ENCODE measurements at regions not wholly inside any gene's neighbourhood (a gene's known extent, or its start where the extent isn't known, plus 50 kb on each side); places are given as distances from the start of the nearest gene placed in this dataset.
"Not testable (repeated sequence)": the region's sequence is repeated elsewhere in the genome, so short reads cannot be mapped to it uniquely, and the experiment has no call there.

GRCh38 chr9:78972303-78972999 lies 599.3 kb upstream of the TLE4 start:
- DNase-seq (ENCODE audit: low read depth) = no peak

GRCh38 chr9:78973907-78974306 lies 597.9 kb upstream of the TLE4 start:
- no peak for DNase-seq (ENCODE audit: low read depth)

DNA sequence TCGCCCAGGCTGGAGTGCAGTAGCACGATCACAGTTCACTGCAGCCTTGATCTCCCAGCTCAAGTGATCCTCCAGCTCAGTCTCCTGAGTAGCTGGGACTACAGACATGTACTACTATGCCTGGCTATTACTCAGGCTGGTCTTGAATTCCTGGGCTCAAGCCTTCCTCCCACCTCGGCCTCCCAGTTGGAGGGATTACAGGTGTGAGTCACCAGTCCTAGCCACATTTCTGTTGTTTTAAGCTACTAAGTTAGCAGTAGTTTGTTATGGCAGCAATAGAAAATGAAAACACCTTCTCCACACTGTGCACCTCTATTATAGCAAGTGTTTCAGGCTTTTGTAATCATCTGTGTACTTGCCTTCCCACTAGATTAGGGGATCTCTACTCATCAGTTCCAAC lies 588.9 kb upstream of the TLE4 start:
- DNase-seq (ENCODE audit: low read depth) = no peak

GRCh38 chr9:78985084-78985738 lies 586.6 kb upstream of the TLE4 start:
- no peak for DNase-seq (ENCODE audit: low read depth)

GRCh38 chr9:78986446-78986845 lies 585.3 kb upstream of the TLE4 start:
- DNase-seq (ENCODE audit: low read depth) = no peak

DNA sequence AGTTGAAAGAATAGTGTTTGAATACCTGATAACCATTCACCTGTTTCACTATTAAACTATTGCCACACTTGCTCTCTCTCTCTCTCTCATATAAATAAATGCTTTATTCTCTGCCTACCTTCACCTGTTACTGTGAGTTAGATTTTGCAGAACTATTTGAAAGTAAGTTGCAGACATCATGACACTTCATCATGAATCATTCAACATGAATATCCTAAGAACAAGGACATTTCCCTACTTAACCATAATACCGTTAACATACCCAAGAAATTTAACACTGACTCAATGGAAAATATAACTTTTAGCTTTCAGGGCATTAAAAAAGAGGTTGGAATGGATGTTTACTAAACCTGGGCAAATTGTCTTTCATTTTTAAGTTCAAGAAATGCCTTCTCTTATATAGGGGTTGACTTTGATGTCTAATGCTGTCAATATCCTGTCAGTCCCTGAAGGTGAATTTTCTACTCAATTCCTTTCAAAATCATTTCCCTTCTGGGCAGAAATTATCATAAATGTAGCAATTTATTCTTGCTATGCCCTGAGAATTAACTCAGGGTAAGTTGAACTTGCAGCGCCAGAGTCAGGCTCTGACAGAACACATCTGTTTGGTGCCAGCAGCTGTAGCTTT lies 582.6 kb upstream of the TLE4 start:
- DNase-seq (ENCODE audit: low read depth) = no peak

DNA sequence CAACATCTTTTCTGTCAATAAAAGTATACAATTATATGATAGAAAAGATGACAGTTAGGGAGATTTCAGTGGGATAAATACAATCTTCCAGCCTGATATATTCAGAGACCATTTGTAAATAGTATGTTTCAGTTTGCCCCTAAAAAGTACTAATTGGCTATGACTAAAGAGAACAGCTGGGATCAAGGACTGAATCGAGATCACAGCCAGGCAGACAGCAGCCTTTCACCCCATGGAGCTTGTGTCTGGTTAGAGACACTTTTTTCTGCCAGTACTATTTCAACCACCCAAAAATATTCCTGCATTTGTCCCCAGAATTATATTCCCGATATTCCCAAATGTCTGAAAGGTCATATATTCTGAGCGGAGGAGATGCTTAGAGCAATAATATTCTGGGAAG lies 577.3 kb upstream of the TLE4 start:
- no peak for DNase-seq (ENCODE audit: low read depth)

- DNase-seq (ENCODE audit: low read depth) = not testable (repeated sequence)
These were observed 576.8 kb upstream of the TLE4 start for GRCh38 chr9:78994974-78995373.

DNA sequence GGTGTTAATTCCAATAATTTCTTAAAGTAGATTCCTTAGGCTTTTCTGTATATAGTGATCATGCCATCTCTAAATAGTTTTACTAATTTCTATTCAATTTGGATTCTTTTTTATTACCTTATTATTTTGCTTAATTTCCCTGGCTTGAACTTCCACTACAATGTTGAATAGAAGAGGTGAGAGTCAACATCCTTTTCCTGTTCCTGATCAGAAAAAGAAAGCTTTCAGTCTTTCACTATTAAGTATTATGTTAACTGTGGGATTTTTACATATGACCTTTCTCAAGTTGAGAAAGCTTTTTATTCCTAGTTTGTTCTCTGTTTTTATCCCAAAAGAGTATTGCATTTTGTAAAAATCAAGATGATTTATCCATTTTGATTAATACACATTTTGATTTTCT lies 574.5 kb upstream of the TLE4 start:
- DNase-seq (ENCODE audit: low read depth) = no peak

DNA sequence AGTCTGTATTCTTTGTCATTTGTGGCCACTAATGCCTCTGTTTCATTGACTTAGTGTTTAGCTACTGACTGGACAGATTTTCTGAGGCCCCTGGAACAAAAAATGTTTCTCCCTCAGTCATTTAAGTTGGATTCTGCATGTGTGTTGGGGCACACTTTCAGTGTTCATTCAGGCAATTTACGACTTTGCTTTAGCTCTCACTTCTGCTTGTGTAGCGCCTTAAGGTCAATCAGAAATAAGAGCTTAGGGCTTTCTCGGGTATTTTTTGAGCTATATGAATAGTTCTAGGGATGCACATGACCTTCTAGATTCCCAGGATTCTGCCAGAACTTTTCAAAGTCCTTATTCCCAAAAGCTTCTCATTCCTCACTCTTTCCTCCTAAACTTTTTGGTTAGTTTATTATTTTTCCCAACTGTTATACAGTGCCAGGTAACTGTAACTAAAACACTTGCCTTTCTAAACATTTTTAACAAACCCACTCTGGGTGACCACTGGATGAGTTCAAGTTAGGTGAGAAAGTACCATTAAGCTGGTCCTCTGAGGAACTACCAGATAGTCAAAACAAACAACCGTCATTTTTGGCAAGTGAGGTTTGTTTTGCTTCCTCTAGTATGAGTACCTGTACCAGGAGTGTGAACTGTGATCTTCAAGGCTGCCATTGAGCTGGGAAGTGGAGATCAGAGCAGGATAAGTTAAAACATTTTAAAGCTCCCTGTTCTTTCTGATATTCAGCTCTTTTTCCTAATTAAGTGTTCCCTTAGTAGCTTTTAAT lies 571.3 kb upstream of the TLE4 start:
- no peak for DNase-seq (ENCODE audit: low read depth)

GRCh38 chr9:79001012-79001411 lies 570.8 kb upstream of the TLE4 start:
- no peak for DNase-seq (ENCODE audit: low read depth)

DNA sequence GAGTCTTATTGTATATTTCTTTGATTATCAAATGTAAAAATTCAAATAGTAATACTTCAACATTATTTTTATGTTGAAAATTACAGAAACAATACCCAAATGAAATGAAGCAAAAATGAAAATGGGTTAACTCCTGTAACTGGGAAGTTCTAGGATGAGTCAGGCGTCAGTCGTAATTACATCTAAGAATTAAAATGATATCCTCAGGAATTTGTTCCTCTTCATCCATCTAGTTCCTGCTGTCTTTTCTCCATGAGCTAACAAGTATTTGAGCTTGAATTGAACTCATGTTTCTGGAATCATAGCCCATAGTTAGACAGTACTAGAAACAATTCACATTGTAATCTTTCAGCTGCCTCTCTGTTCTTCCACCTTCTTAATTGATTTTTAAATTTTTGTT lies 568.3 kb upstream of the TLE4 start:
- no peak for DNase-seq (ENCODE audit: low read depth)

GRCh38 chr9:79004032-79004431 lies 567.7 kb upstream of the TLE4 start:
- no peak for DNase-seq (ENCODE audit: low read depth)

GRCh38 chr9:79006546-79006945 lies 565.2 kb upstream of the TLE4 start:
- no peak for DNase-seq (ENCODE audit: low read depth)

DNA sequence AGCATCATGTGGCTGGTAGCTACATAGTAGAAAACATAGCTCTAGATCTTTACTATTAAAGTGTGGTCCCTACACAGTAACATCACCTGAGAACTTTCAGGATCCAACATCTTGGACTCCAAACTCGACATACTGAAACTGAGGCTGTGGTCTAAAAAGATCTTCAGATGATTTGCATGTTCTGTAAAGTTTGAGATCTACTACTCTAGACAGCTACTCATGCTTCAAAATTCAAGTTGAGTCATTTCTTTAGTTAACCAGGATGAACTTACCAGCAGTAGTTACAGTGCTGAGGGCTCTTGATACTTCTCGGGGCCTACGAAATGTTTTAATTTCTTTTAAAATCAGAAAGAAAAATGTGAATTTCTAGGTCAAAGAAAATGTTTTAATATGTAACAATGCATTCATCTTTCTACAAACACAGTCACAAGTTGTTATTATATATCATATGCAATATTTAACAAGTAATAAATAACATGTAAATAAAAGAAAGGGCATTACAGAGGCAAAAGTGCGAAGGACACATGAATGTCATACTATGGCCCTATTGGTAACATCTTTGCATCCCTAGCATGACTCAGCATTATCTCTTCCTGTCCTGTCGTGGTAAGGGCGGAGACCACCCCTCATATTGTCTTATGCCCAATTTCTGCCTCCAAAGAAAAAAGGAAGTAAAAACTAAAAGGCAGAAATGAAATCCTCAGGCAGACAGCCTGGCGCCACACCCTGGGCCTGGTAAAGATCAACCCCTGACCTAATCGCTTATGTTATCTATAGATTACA lies 563.9 kb upstream of the TLE4 start:
- no peak for DNase-seq (ENCODE audit: low read depth)

DNA sequence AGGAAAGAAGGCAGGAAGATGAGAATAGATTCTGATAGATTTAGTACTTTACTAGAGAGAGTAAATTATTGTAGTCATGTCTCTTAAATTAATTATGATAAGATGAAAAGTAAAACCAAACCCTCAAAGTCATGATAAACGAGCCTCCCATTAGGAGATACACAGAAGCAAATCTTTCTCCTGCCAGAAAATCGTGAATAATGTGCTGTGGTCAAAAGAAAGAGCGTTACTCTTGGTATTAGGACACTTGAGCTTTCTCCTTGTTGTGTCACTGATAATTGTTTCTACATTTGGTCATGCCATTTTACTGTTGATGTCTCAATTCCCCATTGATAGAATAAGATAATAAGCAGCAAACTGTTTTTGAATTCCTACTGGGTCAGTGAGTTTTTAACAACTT lies 562.8 kb upstream of the TLE4 start:
- DNase-seq (ENCODE audit: low read depth) = no peak

GRCh38 chr9:79011461-79011860 lies 560.3 kb upstream of the TLE4 start:
- DNase-seq (ENCODE audit: low read depth) = no peak

GRCh38 chr9:79012561-79012960 lies 559.2 kb upstream of the TLE4 start:
- DNase-seq (ENCODE audit: low read depth) = no peak

DNA sequence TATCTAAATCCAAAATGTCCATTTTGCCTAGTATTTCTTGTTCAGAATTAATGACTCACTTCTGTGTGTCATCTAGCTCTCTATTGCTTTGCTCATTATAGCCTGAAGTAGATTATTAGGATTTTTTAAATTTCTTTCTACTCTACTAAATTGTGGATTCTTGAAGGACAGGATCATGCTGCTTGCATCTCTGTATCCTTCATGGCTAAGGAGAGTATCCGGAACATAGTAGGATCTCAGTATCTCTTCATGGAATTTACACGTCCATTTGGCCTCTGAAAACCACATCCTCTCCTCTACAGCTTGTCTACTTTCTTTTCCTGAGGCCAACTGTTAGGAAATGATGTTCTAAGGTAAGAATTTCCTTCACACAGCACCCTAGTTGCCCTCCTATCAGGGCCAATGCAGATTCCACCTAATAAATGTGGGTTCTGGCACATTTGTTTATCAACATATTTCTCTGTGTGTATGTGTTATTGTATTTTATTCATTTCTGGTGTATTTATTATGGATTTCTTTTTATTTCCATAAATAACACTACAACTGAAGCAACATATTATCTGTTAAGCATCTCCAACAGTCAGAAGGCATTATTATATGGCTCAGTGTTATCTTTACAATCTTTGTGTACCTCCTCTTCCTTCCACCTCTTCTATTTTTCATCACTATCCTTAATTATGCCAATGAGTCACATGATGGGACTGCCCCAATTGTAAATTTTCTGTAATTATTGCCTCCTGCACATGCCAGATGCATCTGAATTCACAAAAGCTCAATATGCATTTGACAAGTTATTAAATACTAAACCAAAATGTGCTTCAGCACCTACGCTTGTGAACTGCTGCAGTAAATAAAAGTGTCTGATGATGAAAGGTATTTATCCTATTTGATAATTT lies 557.8 kb upstream of the TLE4 start:
- DNase-seq (ENCODE audit: low read depth) = no peak

DNA sequence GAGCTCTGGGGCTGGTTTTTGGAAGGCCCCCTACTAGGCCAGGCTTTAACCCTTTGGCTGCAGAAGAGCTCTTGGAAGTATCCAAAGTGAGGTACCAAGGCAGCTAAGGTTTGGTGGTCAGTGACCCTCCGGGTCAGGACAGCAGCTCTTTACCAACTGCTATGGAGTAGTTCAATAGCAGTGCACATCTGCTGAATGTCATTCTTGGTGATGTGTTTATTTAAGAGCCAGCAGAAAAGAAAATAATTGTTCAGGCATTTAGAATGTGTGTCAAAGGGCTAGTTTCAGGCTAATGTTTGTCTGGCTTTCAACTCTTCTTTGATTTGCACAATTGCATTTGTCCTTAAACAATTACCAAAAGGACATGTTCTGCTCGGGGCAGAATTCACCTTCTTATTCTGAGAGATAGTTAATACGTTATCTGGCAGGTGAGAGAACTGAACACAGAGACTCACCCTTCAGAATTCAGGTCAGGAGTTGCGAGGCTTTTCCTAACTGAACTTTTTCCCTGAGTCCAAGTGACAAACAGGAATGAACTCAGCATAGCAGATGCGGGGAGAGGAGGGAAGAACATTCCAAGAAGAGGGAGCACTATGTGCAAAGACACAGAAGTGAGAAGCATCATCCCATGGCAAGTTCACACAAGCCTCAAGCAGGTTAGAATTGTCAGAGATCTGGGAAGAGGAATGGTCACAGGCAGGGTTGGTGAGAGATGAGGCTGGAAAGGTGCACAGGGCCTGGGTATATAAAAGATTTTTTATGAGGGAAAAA lies 556.7 kb upstream of the TLE4 start:
- DNase-seq (ENCODE audit: low read depth) = no peak
